DND-41 (cell line): ENCODE measurements at regions not wholly inside any gene's neighbourhood (a gene's known extent, or its start where the extent isn't known, plus 50 kb on each side); places are given as distances from the start of the nearest gene placed in this dataset.

Experiments used
- CTCF ChIP-seq: IDR thresholded peaks from 2 replicates; pipeline ENCODE4 v1.5.1; 2012; ENCODE audit warnings: borderline replicate concordance, low read length, moderate library complexity, mild to moderate bottlenecking; ENCODE audit not compliant: poor library complexity, severe bottlenecking; ENCODE audit errors: extremely low read depth
- EZH2 ChIP-seq: IDR thresholded peaks from 3 replicates; pipeline ENCODE4 v1.6.1; 2012; ENCODE audit warnings: borderline replicate concordance, low read depth, mild to moderate bottlenecking, moderate library complexity, low read length, inconsistent platforms; ENCODE audit not compliant: severe bottlenecking

- TF ChIP-seq CTCF = no peak
- TF ChIP-seq EZH2 = no peak
Measured at GRCh38 chr4:112982680-112983079, 66.8 kb upstream of the ANK2 start.
